Activated T-cell treated with anti-CD3 and anti-CD28 coated beads, Interleukin-2, amount 50 U/mL, for 1 hour (primary cell): ENCODE measurements at regions not wholly inside any gene's neighbourhood (a gene's known extent, or its start where the extent isn't known, plus 50 kb on each side); places are given as distances from the start of the nearest gene placed in this dataset.

Source experiments
- DNase-seq: peaks from one replicate; pipeline ENCODE4 v3.0.0-alpha.2; 2020

- no peak for DNase-seq
Measured at GRCh38 chr9:38224941-38225340, 155.9 kb upstream of the SHB start.

GRCh38 chr9:38216572-38216971 is 147.5 kb upstream of the SHB start:
- no peak for DNase-seq

GRCh38 chr9:38215465-38215864 is 146.4 kb upstream of the SHB start:
- DNase-seq, result no peak

- DNase-seq, result no peak
Measured at GRCh38 chr9:38214432-38214831, 145.4 kb upstream of the SHB start.

GRCh38 chr9:38213631-38214299 is 144.7 kb upstream of the SHB start:
- no peak for DNase-seq

- DNase-seq, result no peak
Measured at GRCh38 chr9:38212016-38212415, 143.0 kb upstream of the SHB start.

- DNase-seq, result no peak
Measured at GRCh38 chr9:38211002-38211401, 142.0 kb upstream of the SHB start.

- DNase-seq, result no peak
Measured at GRCh38 chr9:38208206-38208901, 139.3 kb upstream of the SHB start.

- DNase-seq, result no peak
Measured at GRCh38 chr9:38207247-38207778, 138.3 kb upstream of the SHB start.

GRCh38 chr9:38205279-38205678 is 136.3 kb upstream of the SHB start:
- no peak for DNase-seq

- no peak for DNase-seq
Measured at GRCh38 chr9:38202336-38202938, 133.4 kb upstream of the SHB start.

- no peak for DNase-seq
Measured at GRCh38 chr9:38201844-38202243, 132.8 kb upstream of the SHB start.

- no peak for DNase-seq
Measured at GRCh38 chr9:38200431-38200830, 131.4 kb upstream of the SHB start.

- DNase-seq, result no peak
Measured at GRCh38 chr9:38198140-38198539, 129.1 kb upstream of the SHB start.

- DNase-seq, result no peak
Measured at GRCh38 chr9:38196714-38197113, 127.7 kb upstream of the SHB start.

GRCh38 chr9:38195737-38196161 is 126.7 kb upstream of the SHB start:
- DNase-seq, result no peak

- DNase-seq, result no peak
Measured at GRCh38 chr9:38194870-38195269, 125.8 kb upstream of the SHB start.

- no peak for DNase-seq
Measured at GRCh38 chr9:38192731-38193265, 123.8 kb upstream of the SHB start.

GRCh38 chr9:38186404-38187115 is 117.5 kb upstream of the SHB start:
- no peak for DNase-seq

- no peak for DNase-seq
Measured at GRCh38 chr9:38185647-38186403, 116.8 kb upstream of the SHB start.

- DNase-seq, result no peak
Measured at GRCh38 chr9:38183994-38184568, 115.1 kb upstream of the SHB start.

GRCh38 chr9:38182321-38182720 is 113.3 kb upstream of the SHB start:
- DNase-seq, result no peak
